ENCODE measurements at regions not wholly inside any gene's neighbourhood (a gene's known extent, or its start where the extent isn't known, plus 50 kb on each side); places are given as distances from the start of the nearest gene placed in this dataset.

DNA sequence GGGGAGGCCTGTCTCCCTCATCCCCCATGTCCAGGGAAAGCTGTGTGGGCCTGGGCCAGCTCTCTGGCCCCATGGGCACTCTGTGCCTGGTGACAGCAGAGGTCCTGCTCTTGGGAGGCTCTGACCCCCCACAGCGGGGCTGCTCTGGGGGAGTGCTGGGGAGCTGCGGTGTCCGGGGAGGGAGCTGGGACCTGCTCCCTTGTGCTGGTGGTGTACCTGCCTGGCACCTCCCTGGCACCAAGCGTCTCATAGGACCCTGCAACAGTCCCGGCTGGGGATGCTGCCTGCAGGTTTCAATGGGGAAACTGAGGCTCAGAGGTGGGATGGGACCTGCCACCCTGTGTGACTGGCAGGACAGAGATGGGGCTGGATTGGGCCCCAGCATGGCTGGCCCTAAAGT, 111.3 kb downstream of the KIF26A start:
- Histone ChIP-seq H3K4me3 (no peak overlapping the region), H3K27me3 (peaks cover 0 to 11% (median 5%) of the 10 kb centered on the region in 3 donors), H3K4me1 (no peaks in the 10 kb centered on the region), H3K27ac (no peak overlapping the region), H3K36me3 (no peaks in the 10 kb centered on the region), H3K9me3 (no peaks in the 10 kb centered on the region)
- no peak for TF ChIP-seq POLR2A (IDR thresholded peaks at IDR 0.05)
- no peak for ATAC-seq
- intact Hi-C loops (cut with DNase I; ENCODE audit: low total_unique reads) (no loop called here), in situ Hi-C loops (cut with MboI; ENCODE audit: low sequenced_read_pairs in 4 of 4) (no loop called here)
- DNase-seq: no peak

GRCh38 chr14:104250175-104250574, 111.8 kb downstream of the KIF26A start:
- no peak for ATAC-seq
- Histone ChIP-seq H3K36me3 (no peaks in the 10 kb centered on the region), H3K9me3 (no peaks in the 10 kb centered on the region), H3K27ac (no peak overlapping the region), H3K4me1 (no peaks in the 10 kb centered on the region), H3K4me3 (no peak overlapping the region), H3K27me3 (peaks cover 3 to 11% (median 5%) of the 10 kb centered on the region in 3 donors)
- in situ Hi-C loops (cut with MboI; ENCODE audit: low sequenced_read_pairs in 4 of 4) (no loop called here), intact Hi-C loops (cut with DNase I; ENCODE audit: low total_unique reads) (no loop called here)
- TF ChIP-seq POLR2A (IDR thresholded peaks at IDR 0.05): no peak
- TF ChIP-seq, protein P1, sequence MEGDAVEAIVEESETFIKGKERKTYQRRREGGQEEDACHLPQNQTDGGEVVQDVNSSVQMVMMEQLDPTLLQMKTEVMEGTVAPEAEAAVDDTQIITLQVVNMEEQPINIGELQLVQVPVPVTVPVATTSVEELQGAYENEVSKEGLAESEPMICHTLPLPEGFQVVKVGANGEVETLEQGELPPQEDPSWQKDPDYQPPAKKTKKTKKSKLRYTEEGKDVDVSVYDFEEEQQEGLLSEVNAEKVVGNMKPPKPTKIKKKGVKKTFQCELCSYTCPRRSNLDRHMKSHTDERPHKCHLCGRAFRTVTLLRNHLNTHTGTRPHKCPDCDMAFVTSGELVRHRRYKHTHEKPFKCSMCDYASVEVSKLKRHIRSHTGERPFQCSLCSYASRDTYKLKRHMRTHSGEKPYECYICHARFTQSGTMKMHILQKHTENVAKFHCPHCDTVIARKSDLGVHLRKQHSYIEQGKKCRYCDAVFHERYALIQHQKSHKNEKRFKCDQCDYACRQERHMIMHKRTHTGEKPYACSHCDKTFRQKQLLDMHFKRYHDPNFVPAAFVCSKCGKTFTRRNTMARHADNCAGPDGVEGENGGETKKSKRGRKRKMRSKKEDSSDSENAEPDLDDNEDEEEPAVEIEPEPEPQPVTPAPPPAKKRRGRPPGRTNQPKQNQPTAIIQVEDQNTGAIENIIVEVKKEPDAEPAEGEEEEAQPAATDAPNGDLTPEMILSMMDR (IDR thresholded peaks at IDR 0.05 in 4 of 5, conservative IDR thresholded peaks at IDR 0.05 in 1 of 5): no peak
- DNase-seq: no peak

DNA sequence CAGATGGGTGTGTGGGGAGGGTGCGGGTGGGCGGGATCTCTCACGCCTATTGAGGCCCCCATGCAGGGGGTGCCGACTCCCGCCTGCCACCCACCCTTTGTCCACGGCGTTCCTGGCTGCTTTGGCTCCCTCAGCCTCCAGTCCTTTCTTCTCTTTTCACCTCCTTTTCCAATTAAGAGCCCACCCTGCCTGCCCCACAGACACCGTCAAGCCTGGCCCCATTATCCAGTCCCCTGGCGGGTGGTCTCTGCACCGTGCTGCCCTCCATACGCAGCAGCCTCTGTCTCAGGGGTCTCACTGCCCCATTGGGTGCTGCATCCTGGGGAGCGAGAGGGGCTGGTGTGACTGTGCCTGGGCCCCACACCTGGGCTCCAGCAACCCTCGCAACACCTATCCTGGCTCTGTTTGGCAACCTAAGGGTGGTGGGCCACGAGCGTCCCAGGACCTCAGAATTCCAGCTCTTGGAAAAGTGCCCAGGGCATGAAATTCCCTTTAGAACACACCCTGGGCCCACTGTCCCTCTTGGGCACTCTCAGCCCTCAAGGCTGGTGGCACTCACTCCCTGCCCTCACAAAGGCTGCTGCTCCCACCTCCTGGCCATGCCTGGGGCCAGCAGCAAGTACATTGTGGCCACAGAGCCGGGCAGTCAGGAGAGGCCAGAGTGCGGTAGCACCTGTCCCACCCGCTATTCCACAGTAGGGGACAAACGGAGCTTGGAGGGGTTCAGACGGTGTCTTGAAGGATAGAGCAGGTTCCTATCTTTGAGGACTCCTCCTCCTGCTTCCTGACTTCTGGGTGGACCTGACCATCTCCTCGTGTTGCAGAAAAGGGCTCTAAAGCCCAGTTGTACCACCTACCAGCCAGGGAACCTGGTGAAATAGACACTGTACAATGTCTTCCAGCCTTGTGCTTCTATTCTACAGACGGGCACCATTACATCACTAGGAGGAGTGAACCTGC, 114.1 kb downstream of the KIF26A start:
- no peak overlapping the region for H3K27ac ChIP-seq
- no peaks in the 10 kb centered on the region for H3K9me3 ChIP-seq
- no peaks in the 10 kb centered on the region for H3K4me1 ChIP-seq
- in situ Hi-C loops (cut with MboI; ENCODE audit: low sequenced_read_pairs in 4 of 4) (no loop called here), intact Hi-C loops (cut with DNase I; ENCODE audit: low total_unique reads) (no loop called here)
- no peak for TF ChIP-seq POLR2A (IDR thresholded peaks at IDR 0.05)
- TF ChIP-seq, protein P1 (IDR thresholded peaks at IDR 0.05 in 4 of 5, conservative IDR thresholded peaks at IDR 0.05 in 1 of 5): no peak
- H3K4me3 ChIP-seq: no peak overlapping the region
- ATAC-seq: no peak
- no peak for DNase-seq
- H3K36me3 ChIP-seq: no peaks in the 10 kb centered on the region
- H3K27me3 ChIP-seq: peaks cover 12 to 23% (median 13%) of the 10 kb centered on the region in 3 donors

GRCh38 chr14:104253223-104253822, 114.9 kb downstream of the KIF26A start:
- Histone ChIP-seq H3K4me3 (no peak overlapping the region), H3K27me3 (peaks cover 12 to 23% (median 13%) of the 10 kb centered on the region in 3 donors), H3K27ac (no peak overlapping the region), H3K36me3 (no peaks in the 10 kb centered on the region), H3K9me3 (no peaks in the 10 kb centered on the region), H3K4me1 (no peaks in the 10 kb centered on the region)
- in situ Hi-C loops (cut with MboI; ENCODE audit: low sequenced_read_pairs in 4 of 4) (no loop called here), intact Hi-C loops (cut with DNase I; ENCODE audit: low total_unique reads) (no loop called here)
- no peak for DNase-seq
- TF ChIP-seq, protein P1 (IDR thresholded peaks at IDR 0.05 in 4 of 5, conservative IDR thresholded peaks at IDR 0.05 in 1 of 5): no peak
- no peak for ATAC-seq

DNA sequence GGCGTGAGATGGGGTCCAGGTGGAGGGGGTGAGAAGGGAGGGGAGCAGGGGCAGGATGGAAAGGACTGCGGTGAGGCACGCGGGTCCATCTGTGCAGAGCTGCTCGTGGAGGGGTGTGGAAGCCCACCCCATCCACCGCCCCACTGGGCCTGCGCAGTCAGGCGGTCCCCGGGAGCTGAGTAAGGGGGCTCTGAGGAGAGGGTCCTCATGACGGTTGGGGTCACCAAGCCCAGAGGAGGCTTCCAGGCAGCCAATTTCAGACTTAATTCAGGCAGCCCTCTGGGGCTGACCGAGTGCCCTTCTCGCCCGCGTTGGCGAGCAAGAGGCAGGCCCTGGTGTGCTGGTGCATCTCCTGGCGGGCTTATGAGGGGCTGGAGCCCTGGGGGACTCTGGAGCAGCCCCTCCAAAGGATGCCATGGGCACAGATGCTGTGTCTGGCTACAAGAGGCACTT, 115.5 kb downstream of the KIF26A start:
- TF ChIP-seq, protein P1 (IDR thresholded peaks at IDR 0.05 in 4 of 5, conservative IDR thresholded peaks at IDR 0.05 in 1 of 5): no peak
- TF ChIP-seq POLR2A (IDR thresholded peaks at IDR 0.05): no peak
- intact Hi-C loops (cut with DNase I; ENCODE audit: low total_unique reads): no loop called here
- Histone ChIP-seq H3K4me1 (no peaks in the 10 kb centered on the region), H3K4me3 (no peak overlapping the region), H3K27ac (no peak overlapping the region), H3K27me3 (peaks cover 12 to 23% (median 13%) of the 10 kb centered on the region in 3 donors), H3K9me3 (no peaks in the 10 kb centered on the region), H3K36me3 (no peaks in the 10 kb centered on the region)
- in situ Hi-C loops (cut with MboI; ENCODE audit: low sequenced_read_pairs in 4 of 4): no loop called here
- ATAC-seq (no peak), DNase-seq (no peak)
